GM21367 (cell line): ENCODE measurements at regions not wholly inside any gene's neighbourhood (a gene's known extent, or its start where the extent isn't known, plus 50 kb on each side); places are given as distances from the start of the nearest gene placed in this dataset.

Experiments
- ATAC-seq: cut with Tn5 transposase; IDR thresholded peaks from one replicate; pipeline ENCODE4 v1.9.1; 2021; ENCODE audit not compliant: unreplicated experiment

GRCh38 chr2:137729305-137729704 lies 235.0 kb upstream of the HNMT start:
- no peak for ATAC-seq

GRCh38 chr2:137737559-137737958 lies 226.7 kb upstream of the HNMT start:
- no peak for ATAC-seq

GRCh38 chr2:137741784-137742362 lies 222.4 kb upstream of the HNMT start:
- no peak for ATAC-seq

- ATAC-seq: no peak
Observed at GRCh38 chr2:137747509-137747908, 216.8 kb upstream of the HNMT start.

GRCh38 chr2:137748533-137748932 lies 215.7 kb upstream of the HNMT start:
- no peak for ATAC-seq

GRCh38 chr2:137764646-137765045 lies 199.6 kb upstream of the HNMT start:
- ATAC-seq: no peak

- no peak for ATAC-seq
Observed at GRCh38 chr2:137769406-137769805, 194.9 kb upstream of the HNMT start.

- no peak for ATAC-seq
Observed at GRCh38 chr2:137770166-137770565, 194.1 kb upstream of the HNMT start.

- ATAC-seq: no peak
Observed at GRCh38 chr2:137771064-137771463, 193.2 kb upstream of the HNMT start.

- no peak for ATAC-seq
Observed at GRCh38 chr2:137772451-137772850, 191.8 kb upstream of the HNMT start.

- ATAC-seq: no peak
Observed at GRCh38 chr2:137775529-137775928, 188.7 kb upstream of the HNMT start.

GRCh38 chr2:137776697-137777096 lies 187.6 kb upstream of the HNMT start:
- no peak for ATAC-seq

GRCh38 chr2:137797641-137798040 lies 166.6 kb upstream of the HNMT start:
- ATAC-seq: no peak

- no peak for ATAC-seq
Observed at GRCh38 chr2:137799600-137799999, 164.7 kb upstream of the HNMT start.

- ATAC-seq: no peak
Observed at GRCh38 chr2:137800386-137800785, 163.9 kb upstream of the HNMT start.

GRCh38 chr2:137801228-137801627 lies 163.0 kb upstream of the HNMT start:
- ATAC-seq: no peak

GRCh38 chr2:137802038-137802437 lies 162.2 kb upstream of the HNMT start:
- no peak for ATAC-seq

GRCh38 chr2:137806068-137806805 lies 158.0 kb upstream of the HNMT start:
- ATAC-seq: no peak

- no peak for ATAC-seq
Observed at GRCh38 chr2:137809252-137809651, 155.0 kb upstream of the HNMT start.

GRCh38 chr2:137809837-137810236 lies 154.4 kb upstream of the HNMT start:
- no peak for ATAC-seq

- no peak for ATAC-seq
Observed at GRCh38 chr2:137812517-137812916, 151.8 kb upstream of the HNMT start.

GRCh38 chr2:137813176-137813575 lies 151.1 kb upstream of the HNMT start:
- ATAC-seq: no peak

GRCh38 chr2:137817058-137817457 lies 147.2 kb upstream of the HNMT start:
- ATAC-seq: no peak
